ENCODE measurements at regions not wholly inside any gene's neighbourhood (a gene's known extent, or its start where the extent isn't known, plus 50 kb on each side); places are given as distances from the start of the nearest gene placed in this dataset.

- TF ChIP-seq EZH2phosphoT487 (IDR thresholded peaks at IDR 0.05; ENCODE audit: insufficient read depth, low read depth) (no peak), EZH2 (IDR thresholded peaks at IDR 0.05; ENCODE audit: insufficient read depth, poor library complexity, severe bottlenecking) (no peak)
Observed at GRCh38 chr12:114888928-114889584, 205.1 kb upstream of the TBX3 start.

Measured in GM23248 (cell line).